SU-DHL-6 (cell line): ENCODE measurements at regions not wholly inside any gene's neighbourhood (a gene's known extent, or its start where the extent isn't known, plus 50 kb on each side); places are given as distances from the start of the nearest gene placed in this dataset.

Experiments
- EZH2phosphoT487 ChIP-seq: fragments of 200-600 bp; sonication (generic), shearing (Covaris generic); conservative IDR thresholded peaks from 2 replicates; pipeline ENCODE4 v1.6.1; 2018; ENCODE audit warnings: mild to moderate bottlenecking, antibody characterized with exemption, low read length, moderate library complexity, mixed read lengths
- TF ChIP-seq, protein P1 (sequence below): fragments of 200-600 bp; sonication (generic); IDR thresholded peaks from one replicate; pipeline ENCODE4 v1.5.1; 2017; ENCODE audit warnings: antibody characterized with exemption, mild to moderate bottlenecking, low read length, moderate library complexity; ENCODE audit not compliant: insufficient read depth, poor library complexity, severe bottlenecking

DNA sequence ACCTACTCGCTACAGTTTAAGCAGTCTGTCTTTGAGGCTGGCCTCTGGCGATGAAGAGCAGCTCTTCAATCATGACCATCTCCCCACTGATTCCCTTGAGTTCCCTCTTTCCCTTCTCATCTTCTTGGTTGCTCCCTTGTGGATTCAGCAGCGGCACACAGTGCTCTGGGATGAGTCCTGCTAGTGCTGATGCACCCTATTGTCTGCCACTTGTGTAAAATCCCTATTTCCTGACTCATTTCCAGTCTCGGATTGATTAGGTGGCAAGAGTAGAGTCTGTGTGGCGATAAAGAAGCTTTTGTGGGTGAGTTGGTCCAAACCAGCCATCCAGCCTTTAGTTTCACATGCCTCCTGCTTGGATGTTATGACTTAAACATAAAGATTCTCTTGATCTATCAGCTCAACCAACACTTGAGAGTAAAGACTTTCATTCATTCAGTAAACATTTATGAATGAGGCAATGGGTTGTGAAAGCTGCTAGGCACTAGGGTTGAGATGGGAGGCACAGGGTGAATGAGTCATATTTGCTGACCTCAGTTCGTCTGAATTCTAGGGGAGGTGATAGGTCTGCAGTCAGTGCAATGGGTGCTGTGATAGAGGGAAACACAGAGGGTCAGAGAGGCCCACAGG lies 219.4 kb upstream of the RAG2 start:
- TF ChIP-seq, protein P1, sequence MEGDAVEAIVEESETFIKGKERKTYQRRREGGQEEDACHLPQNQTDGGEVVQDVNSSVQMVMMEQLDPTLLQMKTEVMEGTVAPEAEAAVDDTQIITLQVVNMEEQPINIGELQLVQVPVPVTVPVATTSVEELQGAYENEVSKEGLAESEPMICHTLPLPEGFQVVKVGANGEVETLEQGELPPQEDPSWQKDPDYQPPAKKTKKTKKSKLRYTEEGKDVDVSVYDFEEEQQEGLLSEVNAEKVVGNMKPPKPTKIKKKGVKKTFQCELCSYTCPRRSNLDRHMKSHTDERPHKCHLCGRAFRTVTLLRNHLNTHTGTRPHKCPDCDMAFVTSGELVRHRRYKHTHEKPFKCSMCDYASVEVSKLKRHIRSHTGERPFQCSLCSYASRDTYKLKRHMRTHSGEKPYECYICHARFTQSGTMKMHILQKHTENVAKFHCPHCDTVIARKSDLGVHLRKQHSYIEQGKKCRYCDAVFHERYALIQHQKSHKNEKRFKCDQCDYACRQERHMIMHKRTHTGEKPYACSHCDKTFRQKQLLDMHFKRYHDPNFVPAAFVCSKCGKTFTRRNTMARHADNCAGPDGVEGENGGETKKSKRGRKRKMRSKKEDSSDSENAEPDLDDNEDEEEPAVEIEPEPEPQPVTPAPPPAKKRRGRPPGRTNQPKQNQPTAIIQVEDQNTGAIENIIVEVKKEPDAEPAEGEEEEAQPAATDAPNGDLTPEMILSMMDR: no peak
- no peak for TF ChIP-seq EZH2phosphoT487
